Activated naive CD8-positive, alpha-beta T cell treated with anti-CD3 and anti-CD28 coated beads, Interleukin-2, amount 50 U/mL, for 24 hours (primary cell): ENCODE measurements at regions not wholly inside any gene's neighbourhood (a gene's known extent, or its start where the extent isn't known, plus 50 kb on each side); places are given as distances from the start of the nearest gene placed in this dataset.
"Not testable (repeated sequence)": the region's sequence is repeated elsewhere in the genome, so short reads cannot be mapped to it uniquely, and the experiment has no call there.

Source experiments
- ATAC-seq: fragments of 150-1000 bp; cut with Tn5 transposase; one replicate; pipeline ENCODE4 v1.10.0; 2021
- DNase-seq: peaks from one replicate; pipeline ENCODE4 v3.0.0; 2021
- H3K27ac Mint-ChIP-seq: one replicate; pipeline ENCODE4 v1.8.0; 2021; ENCODE audit warnings: mild to moderate bottlenecking, mixed read lengths
- H3K27me3 Mint-ChIP-seq: one replicate; pipeline ENCODE4 v1.8.0; 2021; ENCODE audit warnings: mixed read lengths
- H3K36me3 Mint-ChIP-seq: one replicate; pipeline ENCODE4 v1.8.0; 2021; ENCODE audit warnings: low read depth, mixed read lengths
- H3K4me1 Mint-ChIP-seq: one replicate; pipeline ENCODE4 v1.8.0; 2021; ENCODE audit warnings: mixed read lengths
- H3K4me3 Mint-ChIP-seq: one replicate; pipeline ENCODE4 v1.8.0; 2021; ENCODE audit warnings: mild to moderate bottlenecking, moderate library complexity, mixed read lengths
- H3K9me3 Mint-ChIP-seq: one replicate; pipeline ENCODE4 v1.8.0; 2021; ENCODE audit warnings: mixed read lengths

- Mint-ChIP-seq H3K9me3 (peaks cover 41% of the 10 kb centered on the region), H3K27ac (no peak overlapping the region), H3K4me1 (no peaks in the 10 kb centered on the region), H3K4me3 (no peak overlapping the region), H3K27me3 (no peaks in the 10 kb centered on the region), H3K36me3 (no peaks in the 10 kb centered on the region)
- DNase-seq (no peak), ATAC-seq (no peak)
These were observed 837.6 kb upstream of the NXPH2 start for GRCh38 chr2:139617747-139618146.

GRCh38 chr2:139613264-139613663 is 833.1 kb upstream of the NXPH2 start:
- H3K36me3 Mint-ChIP-seq: no peaks in the 10 kb centered on the region
- H3K4me3 Mint-ChIP-seq: no peak overlapping the region
- peaks cover 31% of the 10 kb centered on the region for H3K9me3 Mint-ChIP-seq
- no peaks in the 10 kb centered on the region for H3K4me1 Mint-ChIP-seq
- ATAC-seq (no peak), DNase-seq (no peak)
- H3K27me3 Mint-ChIP-seq: no peaks in the 10 kb centered on the region
- H3K27ac Mint-ChIP-seq: no peak overlapping the region

- Mint-ChIP-seq H3K36me3 (no peaks in the 10 kb centered on the region), H3K27me3 (no peaks in the 10 kb centered on the region), H3K4me1 (no peaks in the 10 kb centered on the region), H3K9me3 (peaks cover 45% of the 10 kb centered on the region), H3K27ac (no peak overlapping the region), H3K4me3 (no peak overlapping the region)
- no peak for ATAC-seq
- no peak for DNase-seq
These were observed 830.3 kb upstream of the NXPH2 start for GRCh38 chr2:139610512-139610911.

DNA sequence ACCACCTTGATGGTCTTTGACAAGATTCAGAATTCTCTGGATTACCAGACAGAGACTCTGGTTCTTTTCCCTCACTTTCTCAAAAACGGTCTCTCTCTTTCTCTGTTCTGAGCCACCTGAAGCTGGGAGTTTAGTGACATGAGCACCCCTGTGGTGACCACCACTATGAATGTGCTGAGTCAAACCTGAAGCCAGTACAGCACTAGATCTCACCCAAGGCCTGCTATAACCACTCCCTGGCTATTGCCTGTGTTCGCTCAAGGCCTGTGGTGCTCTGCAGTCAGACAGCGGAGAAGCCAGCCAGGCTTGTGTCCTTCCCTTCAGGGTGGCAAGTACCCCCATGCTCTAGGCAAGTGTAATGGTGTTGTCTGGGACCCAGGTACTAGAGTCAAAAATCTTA is 828.9 kb upstream of the NXPH2 start:
- H3K4me3 Mint-ChIP-seq: no peak overlapping the region
- no peaks in the 10 kb centered on the region for H3K36me3 Mint-ChIP-seq
- H3K4me1 Mint-ChIP-seq: no peaks in the 10 kb centered on the region
- no peaks in the 10 kb centered on the region for H3K27me3 Mint-ChIP-seq
- peaks cover 50% of the 10 kb centered on the region for H3K9me3 Mint-ChIP-seq
- ATAC-seq (no peak), DNase-seq (no peak)
- H3K27ac Mint-ChIP-seq: no peak overlapping the region

- no peaks in the 10 kb centered on the region for H3K4me1 Mint-ChIP-seq
- no peaks in the 10 kb centered on the region for H3K27me3 Mint-ChIP-seq
- ATAC-seq (no peak), DNase-seq (no peak)
- H3K4me3 Mint-ChIP-seq: no peak overlapping the region
- peaks cover 47% of the 10 kb centered on the region for H3K9me3 Mint-ChIP-seq
- H3K27ac Mint-ChIP-seq: no peak overlapping the region
- H3K36me3 Mint-ChIP-seq: no peaks in the 10 kb centered on the region
These were observed 825.5 kb upstream of the NXPH2 start for GRCh38 chr2:139605668-139606067.

GRCh38 chr2:139600166-139600565 is 820.0 kb upstream of the NXPH2 start:
- Mint-ChIP-seq H3K27ac (no peak overlapping the region), H3K9me3 (peaks cover 19% of the 10 kb centered on the region), H3K27me3 (no peaks in the 10 kb centered on the region), H3K4me3 (no peak overlapping the region), H3K36me3 (no peaks in the 10 kb centered on the region), H3K4me1 (no peaks in the 10 kb centered on the region)
- ATAC-seq: no peak
- no peak for DNase-seq

GRCh38 chr2:139585101-139585500 is 804.9 kb upstream of the NXPH2 start:
- no peak for DNase-seq
- H3K36me3 Mint-ChIP-seq: no peaks in the 10 kb centered on the region

GRCh38 chr2:139574371-139574770 is 794.2 kb upstream of the NXPH2 start:
- H3K4me3 Mint-ChIP-seq: no peak overlapping the region
- DNase-seq: no peak
- no peaks in the 10 kb centered on the region for H3K4me1 Mint-ChIP-seq
- peaks cover 28% of the 10 kb centered on the region for H3K9me3 Mint-ChIP-seq
- ATAC-seq: no peak
- H3K27ac Mint-ChIP-seq: no peak overlapping the region
- H3K27me3 Mint-ChIP-seq: no peaks in the 10 kb centered on the region
- H3K36me3 Mint-ChIP-seq: no peaks in the 10 kb centered on the region

More at GRCh38 chr2:139585101-139585500, 804.9 kb upstream of the NXPH2 start:
- Mint-ChIP-seq H3K4me3 (no peak overlapping the region), H3K9me3 (peaks cover 11% of the 10 kb centered on the region), H3K4me1 (no peaks in the 10 kb centered on the region), H3K27me3 (no peaks in the 10 kb centered on the region), H3K27ac (no peak overlapping the region)
- no peak for ATAC-seq

- Mint-ChIP-seq H3K4me1 (no peaks in the 10 kb centered on the region), H3K4me3 (no peak overlapping the region), H3K27ac (no peak overlapping the region), H3K36me3 (no peaks in the 10 kb centered on the region), H3K9me3 (peaks cover 35% of the 10 kb centered on the region), H3K27me3 (no peaks in the 10 kb centered on the region)
- ATAC-seq: no peak
- no peak for DNase-seq
These were observed 776.6 kb upstream of the NXPH2 start for GRCh38 chr2:139556789-139557188.

- Mint-ChIP-seq H3K36me3 (no peaks in the 10 kb centered on the region), H3K4me3 (no peak overlapping the region), H3K27me3 (no peaks in the 10 kb centered on the region), H3K9me3 (peaks cover 11% of the 10 kb centered on the region), H3K4me1 (no peaks in the 10 kb centered on the region), H3K27ac (no peak overlapping the region)
- no peak for DNase-seq
- no peak for ATAC-seq
These were observed 770.7 kb upstream of the NXPH2 start for GRCh38 chr2:139550873-139551272.

DNA sequence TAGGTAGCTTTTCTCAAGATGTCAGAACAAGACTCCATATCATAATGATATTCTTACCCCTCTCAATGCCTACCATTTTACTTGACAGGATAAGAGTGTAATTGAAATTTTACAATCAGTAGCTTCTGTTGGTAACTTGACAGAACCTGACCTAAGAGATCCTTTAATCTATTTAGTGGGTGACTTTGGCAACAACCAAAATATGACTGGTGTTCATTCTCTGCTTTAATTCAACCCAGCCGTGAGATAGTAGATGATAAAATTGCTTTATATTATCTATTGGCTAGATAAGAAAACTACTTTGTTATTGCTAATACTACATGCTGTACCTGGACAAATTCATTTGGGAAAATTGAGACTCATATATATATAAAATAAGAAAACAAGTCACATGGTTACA is 770.2 kb upstream of the NXPH2 start:
- Mint-ChIP-seq H3K27me3 (no peaks in the 10 kb centered on the region), H3K36me3 (no peaks in the 10 kb centered on the region)

GRCh38 chr2:139544186-139544851 is 764.1 kb upstream of the NXPH2 start:
- Mint-ChIP-seq H3K4me1 (no peaks in the 10 kb centered on the region), H3K27ac (no peak overlapping the region), H3K4me3 (no peak overlapping the region), H3K9me3 (peaks cover 14% of the 10 kb centered on the region), H3K27me3 (no peaks in the 10 kb centered on the region), H3K36me3 (no peaks in the 10 kb centered on the region)
- DNase-seq (no peak), ATAC-seq (no peak)

More for the DNA sequence above, 770.2 kb upstream of the NXPH2 start:
- no peaks in the 10 kb centered on the region for H3K4me1 Mint-ChIP-seq
- no peak overlapping the region for H3K27ac Mint-ChIP-seq
- H3K4me3 Mint-ChIP-seq: no peak overlapping the region
- no peak for DNase-seq
- H3K9me3 Mint-ChIP-seq: peaks cover 8% of the 10 kb centered on the region
- ATAC-seq: no peak

DNA sequence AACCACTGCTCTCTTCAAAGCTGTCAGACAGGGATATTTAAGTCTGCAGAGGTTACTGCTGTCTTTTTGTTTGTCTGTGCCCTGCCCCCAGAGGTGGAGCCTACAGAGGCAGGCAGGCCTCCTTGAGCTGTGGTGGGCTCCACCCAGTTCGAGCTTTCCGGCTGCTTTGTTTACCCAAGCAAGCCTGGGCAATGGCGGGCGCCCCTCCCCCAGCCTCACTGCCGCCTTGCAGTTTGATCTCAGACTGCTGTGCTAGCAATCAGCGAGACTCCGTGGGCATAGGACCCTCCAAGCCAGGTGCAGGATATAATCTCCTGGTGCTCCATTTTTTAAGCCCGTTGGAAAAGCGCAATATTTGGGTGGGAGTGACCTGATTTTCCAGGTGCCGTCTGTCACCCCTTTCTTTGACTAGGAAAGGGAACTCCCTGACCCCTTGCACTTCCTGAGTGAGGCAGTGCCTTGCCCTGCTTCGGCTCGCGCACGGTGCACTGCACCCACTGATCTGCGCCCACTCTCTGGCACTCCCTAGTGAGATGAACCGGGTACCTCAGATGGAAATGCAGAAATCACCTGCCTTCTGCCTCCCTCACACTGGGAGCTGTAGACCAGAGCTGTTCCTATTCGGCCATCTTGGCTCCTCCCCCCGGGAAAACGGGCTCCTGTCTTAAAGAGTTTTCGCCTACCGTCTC is 758.3 kb upstream of the NXPH2 start:
- not testable (repeated sequence) for H3K4me1 Mint-ChIP-seq, H3K27me3 Mint-ChIP-seq, DNase-seq, H3K27ac Mint-ChIP-seq, H3K36me3 Mint-ChIP-seq, H3K4me3 Mint-ChIP-seq, ATAC-seq
- peaks cover 21% of the 10 kb centered on the region for H3K9me3 Mint-ChIP-seq

DNA sequence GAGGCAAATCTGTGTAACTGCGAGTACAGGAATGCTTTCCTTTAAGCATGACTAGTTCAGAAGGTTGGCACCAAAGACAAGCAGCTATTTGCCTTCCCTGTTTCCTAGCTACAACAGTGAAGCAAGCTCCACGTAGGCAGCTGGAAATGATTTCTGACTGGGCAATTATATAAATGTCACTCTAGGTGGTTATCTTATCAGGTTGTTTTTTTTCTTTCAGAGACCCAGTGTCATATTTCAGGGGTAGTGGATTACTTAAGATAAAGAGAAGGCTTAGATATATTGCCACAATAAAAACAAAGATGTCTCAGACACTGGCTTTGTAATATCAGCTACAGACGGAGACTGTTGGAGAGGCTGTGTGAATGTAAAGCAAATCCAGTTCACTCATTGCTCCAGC is 748.9 kb upstream of the NXPH2 start:
- ATAC-seq (no peak), DNase-seq (no peak)
- H3K27me3 Mint-ChIP-seq: no peaks in the 10 kb centered on the region
- no peak overlapping the region for H3K27ac Mint-ChIP-seq
- H3K36me3 Mint-ChIP-seq: no peaks in the 10 kb centered on the region
- no peak overlapping the region for H3K4me3 Mint-ChIP-seq
- no peaks in the 10 kb centered on the region for H3K4me1 Mint-ChIP-seq
- H3K9me3 Mint-ChIP-seq: peaks cover 14% of the 10 kb centered on the region

GRCh38 chr2:139526781-139527180 is 746.6 kb upstream of the NXPH2 start:
- ATAC-seq (no peak), DNase-seq (no peak)
- H3K4me1 Mint-ChIP-seq: no peaks in the 10 kb centered on the region
- no peak overlapping the region for H3K27ac Mint-ChIP-seq
- peaks cover 26% of the 10 kb centered on the region for H3K9me3 Mint-ChIP-seq
- no peaks in the 10 kb centered on the region for H3K27me3 Mint-ChIP-seq
- no peak overlapping the region for H3K4me3 Mint-ChIP-seq
- no peaks in the 10 kb centered on the region for H3K36me3 Mint-ChIP-seq
